ENCODE measurements at regions not wholly inside any gene's neighbourhood (a gene's known extent, or its start where the extent isn't known, plus 50 kb on each side); places are given as distances from the start of the nearest gene placed in this dataset.

GRCh38 chr18:79599441-79599931 lies 80.1 kb upstream of the CTDP1 start:
- H3K27me3 Mint-ChIP-seq (ENCODE audit: unreplicated experiment) = peaks cover 23% of the 10 kb centered on the region
- no peaks in the 10 kb centered on the region for H3K36me3 Mint-ChIP-seq (ENCODE audit: unreplicated experiment)
- no peak overlapping the region for H3K27ac Mint-ChIP-seq (ENCODE audit: unreplicated experiment)
- H3K9me3 Mint-ChIP-seq (ENCODE audit: unreplicated experiment) = no peaks in the 10 kb centered on the region
- H3K4me3 Mint-ChIP-seq (ENCODE audit: unreplicated experiment) = no peak overlapping the region
- TF ChIP-seq, protein P1, sequence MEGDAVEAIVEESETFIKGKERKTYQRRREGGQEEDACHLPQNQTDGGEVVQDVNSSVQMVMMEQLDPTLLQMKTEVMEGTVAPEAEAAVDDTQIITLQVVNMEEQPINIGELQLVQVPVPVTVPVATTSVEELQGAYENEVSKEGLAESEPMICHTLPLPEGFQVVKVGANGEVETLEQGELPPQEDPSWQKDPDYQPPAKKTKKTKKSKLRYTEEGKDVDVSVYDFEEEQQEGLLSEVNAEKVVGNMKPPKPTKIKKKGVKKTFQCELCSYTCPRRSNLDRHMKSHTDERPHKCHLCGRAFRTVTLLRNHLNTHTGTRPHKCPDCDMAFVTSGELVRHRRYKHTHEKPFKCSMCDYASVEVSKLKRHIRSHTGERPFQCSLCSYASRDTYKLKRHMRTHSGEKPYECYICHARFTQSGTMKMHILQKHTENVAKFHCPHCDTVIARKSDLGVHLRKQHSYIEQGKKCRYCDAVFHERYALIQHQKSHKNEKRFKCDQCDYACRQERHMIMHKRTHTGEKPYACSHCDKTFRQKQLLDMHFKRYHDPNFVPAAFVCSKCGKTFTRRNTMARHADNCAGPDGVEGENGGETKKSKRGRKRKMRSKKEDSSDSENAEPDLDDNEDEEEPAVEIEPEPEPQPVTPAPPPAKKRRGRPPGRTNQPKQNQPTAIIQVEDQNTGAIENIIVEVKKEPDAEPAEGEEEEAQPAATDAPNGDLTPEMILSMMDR (IDR thresholded peaks at IDR 0.05) = no peak
- DNase-seq (ENCODE audit: extremely low spot score, unreplicated experiment) = no peak
- no peaks in the 10 kb centered on the region for H3K4me1 Mint-ChIP-seq (ENCODE audit: unreplicated experiment)

- H3K4me3 Mint-ChIP-seq (ENCODE audit: unreplicated experiment) = no peak overlapping the region
- no peak for DNase-seq (ENCODE audit: extremely low spot score, unreplicated experiment)
- peaks cover 17% of the 10 kb centered on the region for H3K27me3 Mint-ChIP-seq (ENCODE audit: unreplicated experiment)
- H3K4me1 Mint-ChIP-seq (ENCODE audit: unreplicated experiment) = no peaks in the 10 kb centered on the region
- TF ChIP-seq, protein P1 (IDR thresholded peaks at IDR 0.05) = no peak
- H3K9me3 Mint-ChIP-seq (ENCODE audit: unreplicated experiment) = no peaks in the 10 kb centered on the region
- H3K27ac Mint-ChIP-seq (ENCODE audit: unreplicated experiment) = no peak overlapping the region
- no peaks in the 10 kb centered on the region for H3K36me3 Mint-ChIP-seq (ENCODE audit: unreplicated experiment)
Observed at GRCh38 chr18:79600141-79600540, 79.5 kb upstream of the CTDP1 start.

DNA sequence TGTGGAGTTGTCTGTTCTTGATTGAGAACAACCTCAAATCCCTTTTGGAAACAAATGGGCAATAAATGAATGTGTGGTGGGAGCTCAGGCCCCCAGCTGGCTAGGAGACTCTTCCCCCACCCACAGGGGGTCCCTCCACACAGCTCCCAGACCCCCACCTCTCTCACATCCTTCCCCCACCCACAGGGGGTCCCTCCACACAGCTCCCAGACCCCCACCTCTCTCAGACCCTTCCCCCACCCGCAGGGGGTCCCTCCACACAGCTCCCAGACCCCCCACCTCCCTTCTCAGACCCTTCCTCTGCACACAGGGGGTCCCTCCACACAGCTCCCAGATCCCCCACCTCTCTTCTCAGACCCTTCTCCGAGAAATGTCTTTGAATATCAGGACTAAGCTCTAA lies 79.0 kb upstream of the CTDP1 start:
- no peak overlapping the region for H3K27ac Mint-ChIP-seq (ENCODE audit: unreplicated experiment)
- no peaks in the 10 kb centered on the region for H3K4me1 Mint-ChIP-seq (ENCODE audit: unreplicated experiment)
- no peak overlapping the region for H3K4me3 Mint-ChIP-seq (ENCODE audit: unreplicated experiment)
- peaks cover 12% of the 10 kb centered on the region for H3K27me3 Mint-ChIP-seq (ENCODE audit: unreplicated experiment)
- TF ChIP-seq, protein P1 (IDR thresholded peaks at IDR 0.05) = no peak
- no peaks in the 10 kb centered on the region for H3K36me3 Mint-ChIP-seq (ENCODE audit: unreplicated experiment)
- no peaks in the 10 kb centered on the region for H3K9me3 Mint-ChIP-seq (ENCODE audit: unreplicated experiment)
- DNase-seq (ENCODE audit: extremely low spot score, unreplicated experiment) = no peak

DNA sequence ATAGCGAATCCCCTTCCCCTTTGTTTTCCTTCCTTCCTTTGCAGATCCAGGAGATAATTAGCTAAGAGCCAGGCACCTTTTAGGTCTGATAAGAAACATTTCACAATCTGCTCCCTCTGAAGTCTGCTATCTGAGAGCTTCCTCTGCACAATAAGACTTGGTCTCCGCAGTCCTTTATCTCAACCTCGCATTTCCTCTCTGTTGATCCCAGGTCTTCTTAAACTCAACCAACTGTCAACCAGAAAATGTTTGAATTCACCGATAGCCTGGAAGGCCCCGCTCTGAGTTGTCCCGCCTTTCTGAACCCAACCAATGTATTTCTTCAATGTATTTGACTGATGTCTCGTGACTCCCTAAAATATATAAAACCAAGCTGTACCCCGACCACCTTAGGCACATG lies 78.4 kb upstream of the CTDP1 start:
- peaks cover 7% of the 10 kb centered on the region for H3K27me3 Mint-ChIP-seq (ENCODE audit: unreplicated experiment)
- TF ChIP-seq, protein P1 (IDR thresholded peaks at IDR 0.05) = no peak
- no peak overlapping the region for H3K4me3 Mint-ChIP-seq (ENCODE audit: unreplicated experiment)
- H3K9me3 Mint-ChIP-seq (ENCODE audit: unreplicated experiment) = no peaks in the 10 kb centered on the region
- no peaks in the 10 kb centered on the region for H3K36me3 Mint-ChIP-seq (ENCODE audit: unreplicated experiment)
- H3K27ac Mint-ChIP-seq (ENCODE audit: unreplicated experiment) = no peak overlapping the region
- no peaks in the 10 kb centered on the region for H3K4me1 Mint-ChIP-seq (ENCODE audit: unreplicated experiment)
- DNase-seq (ENCODE audit: extremely low spot score, unreplicated experiment) = no peak

- peaks cover 10% of the 10 kb centered on the region for H3K27me3 Mint-ChIP-seq (ENCODE audit: unreplicated experiment)
- H3K36me3 Mint-ChIP-seq (ENCODE audit: unreplicated experiment) = no peaks in the 10 kb centered on the region
- H3K9me3 Mint-ChIP-seq (ENCODE audit: unreplicated experiment) = no peaks in the 10 kb centered on the region
- no peak overlapping the region for H3K27ac Mint-ChIP-seq (ENCODE audit: unreplicated experiment)
- DNase-seq (ENCODE audit: extremely low spot score, unreplicated experiment) = no peak
- TF ChIP-seq, protein P1 (IDR thresholded peaks at IDR 0.05) = no peak
- H3K4me1 Mint-ChIP-seq (ENCODE audit: unreplicated experiment) = no peaks in the 10 kb centered on the region
- H3K4me3 Mint-ChIP-seq (ENCODE audit: unreplicated experiment) = no peak overlapping the region
Observed at GRCh38 chr18:79603321-79604204, 76.0 kb upstream of the CTDP1 start.

Data from osteocyte (in vitro differentiated cells).